CD4-positive, alpha-beta T cell (primary cell): ENCODE measurements at regions not wholly inside any gene's neighbourhood (a gene's known extent, or its start where the extent isn't known, plus 50 kb on each side); places are given as distances from the start of the nearest gene placed in this dataset.
"Not testable (repeated sequence)": the region's sequence is repeated elsewhere in the genome, so short reads cannot be mapped to it uniquely, and the experiment has no call there.

Experiments used
- ATAC-seq: fragments of 200-7000 bp; cut with Tn5 transposase; one replicate; pipeline ENCODE4 v1.10.0; 2022; ENCODE audit warnings: mild to moderate bottlenecking; ENCODE audit not compliant: poor library complexity
- CTCF ChIA-PET: fragments of 350-600 bp; sonication (Branson Sonifier 250); formaldehyde crosslinking; loops from one replicate; lab custom pipeline; 2021; ENCODE audit warnings: antibody characterized with exemption, inconsistent platforms; lab: Charles Lee
- POLR2A ChIA-PET: fragments of 350-600 bp; sonication (Branson Sonifier 250); formaldehyde crosslinking; loops from one replicate; lab custom pipeline; 2021; ENCODE audit warnings: antibody characterized with exemption, inconsistent platforms; lab: Charles Lee
- DNase-seq, 14 experiments: peaks; one replicate each; pipeline ENCODE4 v3.0.0-alpha.2; 2013 to 2020; ENCODE audit warnings: mixed read lengths in 2 of 14
- H3K27ac ChIP-seq, 2 donors: one replicate each; pipeline versions ENCODE4 v1.5.1 to v1.7.0; 2013; ENCODE audit warnings: low read length in 2 of 2, low read depth in 1 of 2, mild to moderate bottlenecking in 1 of 2
- H3K27me3 ChIP-seq, 2 experiments: 1 replicate in 1 of 2; 2 replicates in 1 of 2; pipeline versions ENCODE4 v1.6.1 to v1.7.0; 2013; ENCODE audit warnings: low read length in 2 of 2, control low read depth in 1 of 2, mild to moderate bottlenecking in 1 of 2, moderate library complexity in 1 of 2; ENCODE audit not compliant: insufficient read depth in 2 of 2, control insufficient read depth in 1 of 2
- H3K36me3 ChIP-seq: one replicate; pipeline ENCODE4 v1.6.1; 2013; ENCODE audit warnings: low read length, control low read depth; ENCODE audit not compliant: insufficient read depth
- H3K4me1 ChIP-seq: one replicate; pipeline ENCODE4 v1.6.1; 2013; ENCODE audit warnings: low read length, control low read depth; ENCODE audit not compliant: insufficient read depth
- H3K4me3 ChIP-seq: one replicate; pipeline ENCODE4 v1.5.1; 2013; ENCODE audit warnings: mild to moderate bottlenecking, low read length, moderate library complexity
- H3K9me3 ChIP-seq, 2 experiments: 1 replicate in 1 of 2; 2 replicates in 1 of 2; pipeline versions ENCODE4 v1.6.1 to v1.7.0; 2013; ENCODE audit warnings: low read length in 2 of 2, mild to moderate bottlenecking in 2 of 2, control low read depth in 1 of 2, moderate library complexity in 1 of 2; ENCODE audit not compliant: control insufficient read depth in 1 of 2, insufficient read depth in 1 of 2
- H3K27ac Mint-ChIP-seq: one replicate; pipeline ENCODE4 v1.8.0; 2020; ENCODE audit warnings: mixed read lengths
- H3K27me3 Mint-ChIP-seq: one replicate; pipeline ENCODE4 v1.8.0; 2021; ENCODE audit warnings: mixed read lengths
- H3K36me3 Mint-ChIP-seq: one replicate; pipeline ENCODE4 v1.8.0; 2021; ENCODE audit warnings: low read depth, mixed read lengths
- H3K4me1 Mint-ChIP-seq: one replicate; pipeline ENCODE4 v1.8.0; 2021; ENCODE audit warnings: low read depth, mixed read lengths
- H3K4me3 Mint-ChIP-seq: one replicate; pipeline ENCODE4 v1.8.0; 2020; ENCODE audit warnings: mild to moderate bottlenecking, mixed read lengths
- H3K9me3 Mint-ChIP-seq: one replicate; pipeline ENCODE4 v1.8.0; 2020; ENCODE audit warnings: mixed read lengths
- CTCF ChIP-seq: fragments of 200-600 bp; IDR thresholded peaks from one replicate; pipeline ENCODE4 v1.8.0; 2022; ENCODE audit warnings: antibody characterized with exemption, mild to moderate bottlenecking
- intact Hi-C, 2 experiments: fragments of 100-400 bp; cut with DNase I in 1 of 2; cut with micrococcal nuclease in 1 of 2; formaldehyde crosslinking; loops; one replicate each; pipeline versions ENCODE4 v1.15.1 to v1.9.0; 2023 to 2025; cut with DNase I, micrococcal nuclease

GRCh38 chr1:221543529-221544120, 198.3 kb downstream of the DUSP10 start:
- TF ChIP-seq CTCF, result no peak
- no peaks in the 10 kb centered on the region for H3K36me3 Mint-ChIP-seq
- H3K4me3 Mint-ChIP-seq, result no peak overlapping the region
- peaks cover 9% of the 10 kb centered on the region for H3K27me3 Mint-ChIP-seq
- no peak overlapping the region for H3K4me3 ChIP-seq
- no peak overlapping the region for H3K27ac ChIP-seq
- H3K36me3 ChIP-seq, result no peaks in the 10 kb centered on the region
- H3K4me1 ChIP-seq, result no peaks in the 10 kb centered on the region
- no peaks in the 10 kb centered on the region for H3K27me3 ChIP-seq
- ATAC-seq (no peak), DNase-seq (peak in 2 of 14 experiments; percentile 19 to 21)
- no peaks in the 10 kb centered on the region for H3K9me3 Mint-ChIP-seq
- no peaks in the 10 kb centered on the region for H3K4me1 Mint-ChIP-seq
- no peaks in the 10 kb centered on the region for H3K9me3 ChIP-seq
- CTCF ChIA-PET, result no interaction called here
- no peak overlapping the region for H3K27ac Mint-ChIP-seq
- POLR2A ChIA-PET, result no interaction called here
- intact Hi-C loops, result loop anchor here in 1 of 2 experiments (2.0 kb wide), 1 partner anchor 911 kb away; no protein-coding TSS in a partner anchor

- TF ChIP-seq CTCF, result no peak
- Histone ChIP-seq H3K27me3 (no peaks in the 10 kb centered on the region), H3K27ac (no peak overlapping the region), H3K36me3 (no peaks in the 10 kb centered on the region), H3K4me3 (no peak overlapping the region), H3K4me1 (no peaks in the 10 kb centered on the region), H3K9me3 (no peaks in the 10 kb centered on the region)
- Mint-ChIP-seq H3K27ac (no peak overlapping the region), H3K36me3 (no peaks in the 10 kb centered on the region), H3K27me3 (no peaks in the 10 kb centered on the region), H3K4me3 (no peak overlapping the region), H3K9me3 (no peaks in the 10 kb centered on the region), H3K4me1 (no peaks in the 10 kb centered on the region)
- ChIA-PET POLR2A (interaction anchor here (1.3 kb wide), 1 partner anchor 193 kb away, joined by 5 read pairs; the partner anchor contains the start of gene DUSP10), CTCF (no interaction called here)
- no peak for DNase-seq
- intact Hi-C loops, result no loop called here
- ATAC-seq, result no peak
Observed at GRCh38 chr1:221548942-221549341, 192.9 kb downstream of the DUSP10 start.

GRCh38 chr1:221549815-221550214, 192.1 kb downstream of the DUSP10 start:
- Histone ChIP-seq H3K4me1 (no peaks in the 10 kb centered on the region), H3K27ac (no peak overlapping the region), H3K9me3 (no peaks in the 10 kb centered on the region), H3K4me3 (no peak overlapping the region), H3K27me3 (no peaks in the 10 kb centered on the region), H3K36me3 (no peaks in the 10 kb centered on the region)
- H3K4me1 Mint-ChIP-seq, result no peaks in the 10 kb centered on the region
- no peak overlapping the region for H3K4me3 Mint-ChIP-seq
- ATAC-seq, result no peak
- DNase-seq, result no peak
- ChIA-PET POLR2A (no interaction called here), CTCF (no interaction called here)
- H3K9me3 Mint-ChIP-seq, result no peaks in the 10 kb centered on the region
- H3K27ac Mint-ChIP-seq, result no peak overlapping the region
- no peaks in the 10 kb centered on the region for H3K27me3 Mint-ChIP-seq
- H3K36me3 Mint-ChIP-seq, result no peaks in the 10 kb centered on the region
- intact Hi-C loops, result no loop called here
- TF ChIP-seq CTCF, result no peak

- ATAC-seq, DNase-seq, CTCF ChIA-PET, intact Hi-C loops, H3K4me3 ChIP-seq, H3K4me1 Mint-ChIP-seq, H3K27ac Mint-ChIP-seq, H3K4me3 Mint-ChIP-seq, H3K36me3 ChIP-seq, H3K27me3 Mint-ChIP-seq, H3K36me3 Mint-ChIP-seq, H3K27ac ChIP-seq, H3K4me1 ChIP-seq, H3K27me3 ChIP-seq, POLR2A ChIA-PET, H3K9me3 ChIP-seq, H3K9me3 Mint-ChIP-seq: not testable (repeated sequence)
Observed at GRCh38 chr1:221552792-221553191, 189.1 kb downstream of the DUSP10 start.
